ENCODE measurements at regions not wholly inside any gene's neighbourhood (a gene's known extent, or its start where the extent isn't known, plus 50 kb on each side); places are given as distances from the start of the nearest gene placed in this dataset.
"Not testable (repeated sequence)": the region's sequence is repeated elsewhere in the genome, so short reads cannot be mapped to it uniquely, and the experiment has no call there.

DNA sequence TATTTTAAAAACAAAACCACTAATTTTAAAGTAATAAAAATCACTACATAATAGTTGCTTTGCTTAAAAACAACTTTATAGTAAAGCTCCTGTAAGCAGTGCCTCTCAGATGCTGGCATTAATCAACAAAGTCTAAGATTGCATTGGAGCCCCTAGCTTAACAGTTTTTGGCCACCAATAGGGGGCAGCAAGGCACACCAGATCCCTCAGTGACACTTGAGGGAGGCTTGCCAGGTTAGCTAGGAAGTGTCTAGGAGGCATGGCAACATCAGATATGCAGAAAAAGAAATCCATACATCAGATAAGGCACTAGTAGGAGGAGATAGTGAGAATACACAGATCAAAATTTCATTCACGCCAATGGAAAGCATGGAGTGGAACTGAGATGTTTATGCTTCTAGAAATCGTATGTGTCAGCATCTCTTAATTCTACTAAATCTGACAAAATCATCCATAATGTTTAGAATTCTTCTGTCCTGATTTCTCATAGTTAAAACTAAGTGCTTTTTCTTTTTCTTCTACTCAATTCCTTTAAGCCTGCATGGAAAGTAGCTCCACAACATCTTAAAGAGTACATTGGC, 73.6 kb upstream of the PAM start:
- ChIA-PET CTCF (interaction anchor here (0.5 to 2.5 kb wide), 58 partner anchors 10 to 711 kb away, joined by 3 to 14 read pairs (median 4); partner anchors contain the start of genes PAM and PPIP5K2), POLR2A (interaction anchor here (1.1 kb wide), 1 partner anchor 438 kb away, joined by 4 read pairs; the partner anchor contains the start of genes GIN1 and PPIP5K2)
- peak; percentile 98 for ATAC-seq
- peak; percentile 74 for DNase-seq (ENCODE audit: low spot score)
- no peaks in the 10 kb centered on the region; the same call in 1 of the 2 replicates for H3K36me3 Mint-ChIP-seq
- no peak overlapping the region for H3K4me3 Mint-ChIP-seq
- H3K27ac Mint-ChIP-seq = no peak overlapping the region
- TF ChIP-seq, protein P1, sequence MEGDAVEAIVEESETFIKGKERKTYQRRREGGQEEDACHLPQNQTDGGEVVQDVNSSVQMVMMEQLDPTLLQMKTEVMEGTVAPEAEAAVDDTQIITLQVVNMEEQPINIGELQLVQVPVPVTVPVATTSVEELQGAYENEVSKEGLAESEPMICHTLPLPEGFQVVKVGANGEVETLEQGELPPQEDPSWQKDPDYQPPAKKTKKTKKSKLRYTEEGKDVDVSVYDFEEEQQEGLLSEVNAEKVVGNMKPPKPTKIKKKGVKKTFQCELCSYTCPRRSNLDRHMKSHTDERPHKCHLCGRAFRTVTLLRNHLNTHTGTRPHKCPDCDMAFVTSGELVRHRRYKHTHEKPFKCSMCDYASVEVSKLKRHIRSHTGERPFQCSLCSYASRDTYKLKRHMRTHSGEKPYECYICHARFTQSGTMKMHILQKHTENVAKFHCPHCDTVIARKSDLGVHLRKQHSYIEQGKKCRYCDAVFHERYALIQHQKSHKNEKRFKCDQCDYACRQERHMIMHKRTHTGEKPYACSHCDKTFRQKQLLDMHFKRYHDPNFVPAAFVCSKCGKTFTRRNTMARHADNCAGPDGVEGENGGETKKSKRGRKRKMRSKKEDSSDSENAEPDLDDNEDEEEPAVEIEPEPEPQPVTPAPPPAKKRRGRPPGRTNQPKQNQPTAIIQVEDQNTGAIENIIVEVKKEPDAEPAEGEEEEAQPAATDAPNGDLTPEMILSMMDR (IDR thresholded peaks at IDR 0.05) = peak; percentile 52
- no peak for TF ChIP-seq JUN (CRISPR knock-in tag; IDR thresholded peaks at IDR 0.05)
- H3K9me3 Mint-ChIP-seq = peaks cover 5% of the 10 kb centered on the region
- H3K27me3 Mint-ChIP-seq (ENCODE audit: low read depth) = no peaks in the 10 kb centered on the region
- no peaks in the 10 kb centered on the region for H3K4me1 Mint-ChIP-seq

DNA sequence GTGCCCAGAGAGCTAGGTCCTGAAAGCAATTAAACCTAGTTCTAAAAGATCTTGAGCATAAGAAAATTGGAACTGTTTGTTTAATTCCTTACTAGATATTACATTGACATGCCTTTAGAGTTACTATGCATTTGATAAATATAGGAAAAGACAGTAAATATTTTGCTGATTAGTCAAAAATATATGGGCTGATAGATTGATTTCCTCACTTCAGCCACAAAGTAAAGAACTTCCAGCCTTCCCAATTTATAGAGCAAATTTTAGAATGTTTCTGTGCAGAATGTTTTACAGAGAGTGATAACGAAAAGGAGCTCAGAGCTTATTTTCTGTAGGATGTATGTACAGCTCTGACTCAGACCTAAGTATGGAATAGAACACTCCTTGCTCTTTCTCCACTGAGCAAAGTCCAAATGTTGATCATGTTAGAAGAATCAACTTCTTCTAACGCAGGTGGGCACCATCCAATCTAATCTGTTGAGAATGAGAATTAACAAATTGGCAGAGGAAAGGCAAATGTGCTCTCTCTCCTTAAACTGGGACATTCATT, 72.9 kb upstream of the PAM start:
- no peak for DNase-seq (ENCODE audit: low spot score)
- Mint-ChIP-seq H3K36me3 (no peaks in the 10 kb centered on the region; the same call in 1 of the 2 replicates), H3K4me3 (no peak overlapping the region), H3K4me1 (no peaks in the 10 kb centered on the region), H3K27me3 (ENCODE audit: low read depth) (no peaks in the 10 kb centered on the region), H3K9me3 (peaks cover 10% of the 10 kb centered on the region), H3K27ac (no peak overlapping the region)
- TF ChIP-seq CBFB (CRISPR knock-in tag; IDR thresholded peaks at IDR 0.05; ENCODE audit: low read depth) = no peak
- TF ChIP-seq, protein P2, sequence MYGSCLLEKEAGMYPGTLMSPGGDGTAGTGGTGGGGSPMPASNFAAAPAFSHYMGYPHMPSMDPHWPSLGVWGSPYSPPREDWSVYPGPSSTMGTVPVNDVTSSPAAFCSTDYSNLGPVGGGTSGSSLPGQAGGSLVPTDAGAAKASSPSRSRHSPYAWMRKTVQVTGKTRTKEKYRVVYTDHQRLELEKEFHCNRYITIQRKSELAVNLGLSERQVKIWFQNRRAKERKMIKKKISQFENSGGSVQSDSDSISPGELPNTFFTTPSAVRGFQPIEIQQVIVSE (CRISPR knock-in tag; IDR thresholded peaks at IDR 0.05; ENCODE audit: borderline replicate concordance) = no peak
- TF ChIP-seq, protein P3, sequence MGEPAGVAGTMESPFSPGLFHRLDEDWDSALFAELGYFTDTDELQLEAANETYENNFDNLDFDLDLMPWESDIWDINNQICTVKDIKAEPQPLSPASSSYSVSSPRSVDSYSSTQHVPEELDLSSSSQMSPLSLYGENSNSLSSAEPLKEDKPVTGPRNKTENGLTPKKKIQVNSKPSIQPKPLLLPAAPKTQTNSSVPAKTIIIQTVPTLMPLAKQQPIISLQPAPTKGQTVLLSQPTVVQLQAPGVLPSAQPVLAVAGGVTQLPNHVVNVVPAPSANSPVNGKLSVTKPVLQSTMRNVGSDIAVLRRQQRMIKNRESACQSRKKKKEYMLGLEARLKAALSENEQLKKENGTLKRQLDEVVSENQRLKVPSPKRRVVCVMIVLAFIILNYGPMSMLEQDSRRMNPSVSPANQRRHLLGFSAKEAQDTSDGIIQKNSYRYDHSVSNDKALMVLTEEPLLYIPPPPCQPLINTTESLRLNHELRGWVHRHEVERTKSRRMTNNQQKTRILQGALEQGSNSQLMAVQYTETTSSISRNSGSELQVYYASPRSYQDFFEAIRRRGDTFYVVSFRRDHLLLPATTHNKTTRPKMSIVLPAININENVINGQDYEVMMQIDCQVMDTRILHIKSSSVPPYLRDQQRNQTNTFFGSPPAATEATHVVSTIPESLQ (CRISPR knock-in tag; IDR thresholded peaks at IDR 0.05) = no peak
- no peak for TF ChIP-seq ZNF263 (CRISPR knock-in tag; IDR thresholded peaks at IDR 0.05; ENCODE audit: low read depth)
- no peak for TF ChIP-seq NR2C2 (CRISPR knock-in tag; IDR thresholded peaks at IDR 0.05)
- TF ChIP-seq, protein P4, sequence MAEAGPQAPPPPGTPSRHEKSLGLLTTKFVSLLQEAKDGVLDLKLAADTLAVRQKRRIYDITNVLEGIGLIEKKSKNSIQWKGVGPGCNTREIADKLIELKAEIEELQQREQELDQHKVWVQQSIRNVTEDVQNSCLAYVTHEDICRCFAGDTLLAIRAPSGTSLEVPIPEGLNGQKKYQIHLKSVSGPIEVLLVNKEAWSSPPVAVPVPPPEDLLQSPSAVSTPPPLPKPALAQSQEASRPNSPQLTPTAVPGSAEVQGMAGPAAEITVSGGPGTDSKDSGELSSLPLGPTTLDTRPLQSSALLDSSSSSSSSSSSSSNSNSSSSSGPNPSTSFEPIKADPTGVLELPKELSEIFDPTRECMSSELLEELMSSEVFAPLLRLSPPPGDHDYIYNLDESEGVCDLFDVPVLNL (CRISPR knock-in tag; IDR thresholded peaks at IDR 0.05; ENCODE audit: borderline replicate concordance, low read depth) = no peak
- no peak for TF ChIP-seq SP1 (CRISPR knock-in tag; conservative IDR thresholded peaks at IDR 0.05)
- no peak for ATAC-seq
- ChIA-PET POLR2A (interaction anchor here (1.1 kb wide), 1 partner anchor 438 kb away, joined by 4 read pairs; the partner anchor contains the start of genes GIN1 and PPIP5K2), CTCF (interaction anchor here (0.7 to 2.5 kb wide), 34 partner anchors 9 to 543 kb away, joined by 3 to 14 read pairs (median 4); partner anchors contain the start of genes PAM and PPIP5K2)

DNA sequence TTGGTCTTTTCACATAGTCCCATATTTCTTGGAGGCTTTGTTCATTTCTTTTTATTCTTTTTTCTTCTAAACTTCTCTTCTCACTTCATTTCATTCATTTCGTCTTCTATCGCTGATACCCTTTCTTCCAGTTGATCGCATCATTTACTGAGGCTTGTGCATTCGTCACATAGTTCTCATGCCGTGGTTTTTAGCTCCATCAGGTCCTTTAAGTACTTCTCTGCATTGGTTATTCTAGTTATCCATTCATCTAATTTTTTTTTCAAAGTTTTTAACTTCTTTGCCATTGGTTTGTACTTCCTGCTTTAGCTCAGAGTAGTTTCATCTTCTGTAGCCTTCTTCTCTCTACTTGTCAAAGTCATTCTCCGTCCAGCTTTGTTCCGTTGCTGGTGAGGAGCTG, 67.0 kb upstream of the PAM start:
- Mint-ChIP-seq H3K9me3 (peaks cover 45% of the 10 kb centered on the region), H3K36me3 (peaks cover 27% of the 10 kb centered on the region)
- H3K4me1 Mint-ChIP-seq; DNase-seq (ENCODE audit: low spot score); CTCF ChIA-PET; H3K27me3 Mint-ChIP-seq (ENCODE audit: low read depth); ATAC-seq; POLR2A ChIA-PET; H3K4me3 Mint-ChIP-seq; H3K27ac Mint-ChIP-seq: not testable (repeated sequence)

DNA sequence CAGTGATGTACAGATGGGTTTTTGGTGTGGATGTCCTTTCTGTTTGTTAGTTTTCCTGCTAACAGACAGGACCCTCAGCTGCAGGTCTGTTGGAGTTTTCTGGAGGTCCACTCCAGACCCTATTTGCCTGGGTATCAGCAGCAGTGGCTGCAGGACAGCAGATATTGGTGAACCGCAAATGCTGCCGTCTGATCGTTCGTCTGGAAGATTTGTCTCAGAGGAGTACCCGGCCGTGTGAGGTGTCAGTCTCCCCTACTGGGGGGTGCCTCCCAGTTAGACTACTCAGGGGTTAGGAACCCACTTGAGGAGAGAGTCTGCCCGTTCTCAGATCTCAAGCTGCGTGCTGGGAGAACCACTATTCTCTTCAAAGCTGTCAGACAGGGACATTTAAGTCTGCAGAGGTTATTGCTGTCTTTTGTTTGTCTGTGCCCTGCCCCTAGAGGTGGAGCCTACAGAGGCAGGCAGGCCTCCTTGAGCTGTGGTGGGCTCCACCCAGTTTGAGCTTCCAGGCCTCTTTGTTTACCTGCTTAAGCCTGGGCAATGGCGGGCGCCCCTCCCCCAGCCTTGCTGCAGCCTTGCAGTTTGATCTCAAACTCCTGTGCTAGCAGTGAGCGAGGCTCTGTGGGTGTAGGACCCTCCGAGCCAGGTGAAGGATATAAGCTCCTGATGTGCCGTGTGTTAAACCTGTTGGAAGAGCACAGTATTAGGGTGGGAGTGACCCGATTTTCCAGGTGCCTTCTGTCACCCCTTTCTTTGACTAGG, 66.3 kb upstream of the PAM start:
- POLR2A ChIA-PET; DNase-seq (ENCODE audit: low spot score); ATAC-seq; H3K27ac Mint-ChIP-seq; H3K4me1 Mint-ChIP-seq; H3K27me3 Mint-ChIP-seq (ENCODE audit: low read depth); H3K4me3 Mint-ChIP-seq; CTCF ChIA-PET: not testable (repeated sequence)
- Mint-ChIP-seq H3K9me3 (peaks cover 45% of the 10 kb centered on the region), H3K36me3 (peaks cover 27% of the 10 kb centered on the region)

Measured in WTC11 (cell line).